Fibroblast of upper back skin (primary cell): ENCODE measurements at regions not wholly inside any gene's neighbourhood (a gene's known extent, or its start where the extent isn't known, plus 50 kb on each side); places are given as distances from the start of the nearest gene placed in this dataset.

Source experiments
- DNase-seq: peaks from one replicate; pipeline ENCODE4 v3.0.0-alpha.2; 2013

DNA sequence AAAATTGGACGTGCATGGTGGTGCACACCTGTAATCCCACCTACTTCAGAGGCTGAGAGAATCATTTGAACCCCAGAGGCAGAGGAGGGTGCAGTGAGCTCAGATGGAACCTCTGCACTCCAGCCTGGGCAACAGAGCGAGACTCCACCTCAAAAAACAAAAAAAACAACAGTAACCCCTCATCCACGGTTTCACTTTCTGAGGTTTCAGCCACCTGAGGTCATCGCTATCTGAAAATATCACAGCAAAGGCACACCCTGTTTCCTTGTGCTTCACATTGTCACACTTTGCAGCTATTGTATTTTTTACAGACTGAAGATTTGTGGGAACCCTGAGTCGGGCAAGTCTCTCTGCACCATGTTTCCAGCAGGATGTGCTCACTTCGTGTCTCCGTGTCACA is 54.1 kb upstream of the FOXQ1 start:
- no peak for DNase-seq

DNA sequence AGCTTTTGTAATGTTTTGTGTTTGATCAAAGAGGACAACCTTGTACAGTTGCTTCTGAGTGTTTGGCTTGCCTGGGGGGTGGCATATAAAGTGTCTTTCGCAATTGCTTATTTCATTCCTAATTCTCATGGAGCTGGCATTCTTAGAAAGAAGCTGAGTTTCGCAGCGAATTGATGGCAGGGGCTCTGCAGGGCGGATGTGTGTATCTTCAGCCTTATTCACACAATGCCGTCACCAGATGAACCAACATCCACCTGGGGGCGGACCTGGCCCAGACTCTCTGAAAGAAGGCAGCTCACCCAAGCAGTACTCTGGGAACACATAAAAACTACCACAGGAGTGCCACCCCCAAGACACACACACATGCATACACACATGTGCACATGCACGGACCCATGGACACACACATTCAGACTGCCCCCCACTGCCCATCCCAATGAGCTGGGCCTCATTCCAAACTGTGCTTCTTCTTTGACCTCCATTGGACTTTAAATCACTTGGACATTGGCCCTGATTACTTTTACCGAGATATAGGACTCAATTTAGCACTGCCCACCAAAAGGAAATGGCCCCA is 55.4 kb upstream of the FOXQ1 start:
- no peak for DNase-seq

DNA sequence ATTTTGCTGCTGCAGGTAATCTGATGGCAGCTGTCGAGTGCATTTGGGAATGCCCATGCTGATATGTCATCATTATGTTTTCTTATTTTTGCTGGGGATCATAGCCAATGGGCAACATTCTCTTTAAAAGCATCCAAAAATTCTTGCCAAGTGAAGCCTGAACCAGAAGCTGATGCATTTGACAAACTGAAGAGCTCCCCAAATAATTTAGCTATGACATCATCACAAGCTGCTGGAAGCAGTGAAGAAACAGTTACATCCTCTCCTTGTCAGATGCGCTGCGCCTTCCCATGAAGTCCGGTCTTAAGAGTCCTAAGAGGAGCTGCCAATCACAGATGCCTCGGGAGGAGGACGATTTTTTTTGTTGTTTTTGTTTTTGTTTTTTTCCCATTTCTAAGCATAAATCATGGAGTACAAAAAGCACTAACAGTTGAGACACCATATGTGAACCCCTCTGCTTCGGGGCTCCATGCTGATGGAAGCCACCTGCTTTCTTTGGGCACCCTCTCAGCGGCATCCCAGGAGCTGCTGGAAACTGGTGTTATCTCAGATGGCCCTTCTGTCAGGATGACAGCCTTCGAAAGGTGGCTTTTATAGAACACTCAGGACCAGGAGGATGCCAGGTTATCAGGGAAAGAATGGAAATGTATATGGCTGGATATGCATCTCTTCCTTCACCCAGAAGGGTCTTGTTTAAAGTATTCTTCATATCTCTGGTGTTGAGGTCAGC is 56.1 kb upstream of the FOXQ1 start:
- DNase-seq, result peak; percentile 62

DNA sequence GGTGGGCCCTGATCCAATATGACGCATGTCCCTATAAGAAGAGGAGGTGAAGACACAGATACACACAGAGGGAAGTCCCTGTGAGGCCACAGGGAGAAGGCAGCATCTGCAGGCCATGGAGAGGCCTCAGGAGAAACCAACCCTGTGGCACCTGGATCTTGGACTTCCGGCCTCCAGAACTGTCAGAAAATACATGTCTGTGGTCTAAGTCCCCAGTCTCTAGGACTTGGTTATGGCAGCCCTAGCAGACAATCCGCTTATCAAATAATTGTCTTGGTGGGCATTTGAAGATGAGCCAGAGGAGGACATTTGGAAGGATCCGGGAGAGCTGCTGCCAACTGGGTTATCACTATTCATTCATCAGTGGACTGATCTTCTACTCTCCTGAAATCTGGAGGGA is 57.6 kb upstream of the FOXQ1 start:
- DNase-seq, result no peak

DNA sequence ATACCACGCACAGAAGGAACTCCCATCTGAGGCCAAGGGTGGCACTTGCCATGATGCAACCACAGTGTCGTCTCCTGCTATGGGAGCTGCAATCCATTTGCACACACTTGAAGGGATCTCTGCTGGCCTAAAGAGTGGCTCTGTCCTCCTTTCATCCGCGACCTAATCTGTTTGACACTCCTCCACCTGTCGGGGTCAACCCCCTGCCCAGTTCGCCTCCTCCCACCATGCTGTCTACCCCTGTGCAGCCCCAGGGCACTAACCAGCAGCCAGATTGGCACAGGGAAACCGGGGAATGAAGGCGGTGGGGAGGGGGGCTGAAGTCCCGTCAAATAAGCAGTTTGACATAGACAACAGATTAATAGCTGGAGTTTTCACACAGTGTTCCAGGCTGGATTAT is 58.1 kb upstream of the FOXQ1 start:
- no peak for DNase-seq

DNA sequence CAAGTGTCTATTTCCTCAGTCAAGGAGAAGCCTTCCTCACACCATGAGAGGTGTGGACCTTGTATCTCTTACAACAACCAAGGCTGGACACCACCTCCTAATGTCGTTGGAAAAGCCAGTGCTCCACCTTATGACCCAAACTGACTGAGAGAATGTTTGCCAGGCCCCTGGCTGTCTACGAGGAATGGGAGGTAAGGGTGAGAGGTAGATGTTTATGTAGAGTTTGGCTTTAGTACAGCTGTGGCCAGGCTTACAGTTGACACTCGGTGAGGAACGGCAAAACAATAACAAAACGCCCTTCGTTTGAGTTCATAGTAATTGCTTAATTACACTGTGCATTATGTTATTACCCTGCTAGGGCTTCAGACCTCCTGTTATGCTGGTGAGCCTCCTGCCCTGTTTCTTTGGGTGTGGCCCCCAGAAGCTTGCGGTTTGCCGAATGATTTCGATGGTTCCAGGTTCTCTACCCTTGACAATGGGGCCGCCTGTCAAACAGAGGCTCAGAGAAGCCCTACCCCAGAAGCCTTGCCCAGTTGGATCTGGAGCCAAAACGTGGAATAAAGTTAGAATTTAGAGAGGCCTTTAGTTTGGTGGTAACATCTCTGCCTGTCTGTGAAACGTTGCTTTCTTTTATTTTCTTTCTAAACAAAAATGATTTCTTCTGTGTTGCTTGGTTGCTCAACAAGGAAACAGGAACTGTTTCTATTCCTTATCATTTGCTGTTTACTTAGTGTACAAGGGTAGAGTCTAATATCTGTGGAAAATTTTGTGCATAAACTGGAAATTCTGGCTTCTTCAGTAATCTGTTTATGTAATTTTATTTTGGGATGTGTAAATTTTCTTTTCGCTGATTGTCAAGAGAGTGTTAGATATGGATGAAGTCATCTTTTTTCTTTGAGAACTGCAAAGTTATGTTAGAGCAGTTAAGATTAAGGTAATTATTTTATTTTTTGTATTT is 60.4 kb upstream of the FOXQ1 start:
- DNase-seq, result no peak

DNA sequence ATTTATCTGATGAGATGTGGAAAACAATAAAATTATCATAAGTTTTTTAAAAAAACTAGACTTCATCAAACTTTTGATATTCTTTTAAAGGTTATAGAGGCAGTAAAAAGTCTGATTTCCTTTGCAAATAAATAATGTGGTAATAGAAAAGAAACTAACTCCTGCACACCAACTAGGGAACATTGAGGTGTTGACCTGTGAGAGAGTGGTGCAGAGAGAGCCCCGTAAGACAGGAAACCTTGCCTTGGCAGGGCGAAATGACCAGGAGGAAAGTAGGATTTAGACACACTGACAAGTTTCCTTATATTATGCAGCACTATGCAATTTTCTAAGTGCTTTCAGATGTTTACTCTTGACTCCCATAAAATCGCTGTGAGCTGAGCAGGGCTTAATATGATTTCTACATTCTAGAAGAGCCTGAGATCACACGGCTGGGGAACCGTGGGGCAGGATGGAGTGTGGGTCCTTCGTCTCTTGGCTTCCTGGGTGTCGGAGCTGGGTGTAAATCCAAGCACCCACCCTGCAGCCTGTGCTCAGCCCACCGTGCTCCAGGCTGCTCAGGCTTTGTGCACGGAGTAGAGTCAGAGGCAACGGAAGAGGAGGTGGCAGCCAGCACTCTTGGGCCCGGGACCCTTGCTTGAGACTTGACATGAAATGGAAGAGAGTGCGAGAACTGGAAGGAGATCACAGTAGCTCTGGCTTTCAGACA is 61.3 kb upstream of the FOXQ1 start:
- DNase-seq, result no peak

DNA sequence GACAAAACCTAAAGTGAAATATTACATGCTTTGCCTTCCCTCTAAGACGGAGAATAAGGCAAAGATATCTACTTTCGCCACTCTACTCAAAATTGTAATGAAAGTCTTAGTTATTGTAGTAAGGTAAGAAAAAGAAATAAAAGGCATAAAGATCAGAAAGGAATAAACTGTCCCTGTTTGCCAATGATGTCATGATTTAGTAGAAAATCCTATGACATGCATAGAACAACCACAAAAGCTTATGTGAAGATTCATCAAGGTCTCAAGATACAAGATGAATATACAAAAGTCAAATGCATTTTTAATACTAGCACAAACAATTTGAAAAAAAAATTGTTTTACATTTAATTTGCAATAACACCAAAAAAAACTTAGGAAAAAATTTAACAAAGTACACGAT is 64.0 kb upstream of the FOXQ1 start:
- DNase-seq, result no peak

DNA sequence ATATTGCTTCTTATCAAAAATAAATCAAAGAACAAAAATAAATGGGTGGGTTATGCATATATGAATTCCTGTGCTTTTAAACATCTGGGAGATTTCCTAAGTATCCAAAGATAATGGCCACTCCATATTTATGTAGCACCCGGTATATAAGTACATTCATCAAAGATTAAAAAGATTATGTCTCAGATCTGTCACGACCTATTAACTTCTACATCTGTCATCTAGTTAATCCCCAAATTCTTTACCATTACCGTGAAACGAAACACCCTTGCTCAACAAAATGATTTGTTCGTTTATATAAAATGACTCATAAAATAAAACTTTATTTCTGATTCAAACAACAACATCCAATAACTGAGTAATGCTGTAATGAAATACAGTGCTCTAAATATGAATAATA is 64.8 kb upstream of the FOXQ1 start:
- peak; percentile 10 for DNase-seq

DNA sequence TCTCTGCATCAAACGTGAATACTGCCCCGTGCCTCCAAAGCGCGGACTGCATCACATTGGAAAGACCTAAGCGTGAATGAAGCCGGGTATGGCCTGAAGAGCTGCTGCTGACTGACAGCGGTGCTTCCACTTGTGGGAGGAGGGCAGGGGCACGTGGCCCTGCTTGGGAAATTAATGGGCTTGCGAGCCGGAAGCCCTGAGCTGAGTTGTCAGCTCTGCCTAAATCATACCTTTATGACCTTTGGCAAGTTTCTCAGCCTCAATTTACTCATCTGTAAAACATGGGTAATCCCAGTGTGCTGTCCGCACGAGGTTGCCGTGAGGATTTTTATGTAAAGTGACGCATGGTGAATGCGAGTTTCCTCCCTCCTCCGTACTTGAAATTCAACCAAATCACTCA is 67.0 kb upstream of the FOXQ1 start:
- DNase-seq, result no peak

DNA sequence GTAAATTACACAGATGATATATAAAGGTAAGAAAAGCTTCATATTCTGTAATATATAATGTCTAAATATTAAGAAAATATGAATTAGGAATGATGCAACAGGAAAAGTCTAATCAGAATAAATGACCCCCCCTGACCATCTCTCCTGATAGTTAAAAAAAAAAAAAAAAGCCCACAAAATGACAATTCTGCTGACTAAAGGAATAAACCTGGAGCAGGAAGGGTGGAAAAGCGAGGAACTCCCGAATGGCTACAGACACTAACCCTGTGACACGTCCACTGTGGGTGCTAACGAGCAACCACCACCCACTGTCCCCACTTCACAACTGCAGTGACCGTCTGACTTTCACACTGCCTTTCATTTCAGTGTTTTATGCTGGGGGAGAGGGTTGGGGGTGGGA is 67.6 kb upstream of the FOXQ1 start:
- no peak for DNase-seq

DNA sequence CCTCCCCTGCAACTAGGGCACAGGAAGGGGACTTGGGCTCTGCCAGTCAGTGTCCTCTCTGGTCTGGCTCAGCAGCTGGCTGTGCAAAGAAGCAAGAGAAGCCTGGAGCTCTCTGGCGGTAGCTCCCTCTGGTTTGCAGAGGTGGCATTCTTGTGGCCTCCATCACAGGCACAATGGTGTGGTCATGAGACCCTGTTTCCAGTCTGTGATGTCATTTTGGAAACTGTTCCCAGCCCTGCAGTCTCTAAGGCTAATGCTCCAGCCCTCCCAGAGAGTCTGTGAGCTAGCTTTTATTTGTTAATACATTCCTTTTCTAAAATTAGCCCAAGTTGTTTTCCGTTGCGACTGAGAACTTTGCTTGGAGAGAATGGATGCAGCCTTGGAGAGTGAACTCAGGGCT is 69.5 kb upstream of the FOXQ1 start:
- DNase-seq, result peak; percentile 39

DNA sequence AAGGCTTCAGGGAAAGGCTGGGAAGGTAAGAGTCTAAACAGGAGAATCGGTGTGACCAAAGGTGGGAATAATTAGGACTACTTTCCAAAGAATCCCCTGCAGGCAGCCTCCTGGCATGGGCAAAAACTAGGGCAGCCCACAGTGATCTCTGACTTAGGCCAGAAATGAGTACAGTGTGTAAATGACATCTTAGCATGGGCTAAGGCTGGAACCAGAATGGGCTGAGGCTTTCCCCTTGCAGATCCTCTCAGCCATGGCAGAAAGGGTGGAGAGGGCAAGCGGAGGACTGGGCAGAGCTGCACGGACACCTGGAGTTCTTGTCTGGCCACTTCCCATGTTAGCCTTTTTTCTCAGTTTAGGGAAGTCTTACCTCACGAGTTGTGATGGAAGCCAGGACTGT is 69.9 kb upstream of the FOXQ1 start:
- DNase-seq, result no peak

DNA sequence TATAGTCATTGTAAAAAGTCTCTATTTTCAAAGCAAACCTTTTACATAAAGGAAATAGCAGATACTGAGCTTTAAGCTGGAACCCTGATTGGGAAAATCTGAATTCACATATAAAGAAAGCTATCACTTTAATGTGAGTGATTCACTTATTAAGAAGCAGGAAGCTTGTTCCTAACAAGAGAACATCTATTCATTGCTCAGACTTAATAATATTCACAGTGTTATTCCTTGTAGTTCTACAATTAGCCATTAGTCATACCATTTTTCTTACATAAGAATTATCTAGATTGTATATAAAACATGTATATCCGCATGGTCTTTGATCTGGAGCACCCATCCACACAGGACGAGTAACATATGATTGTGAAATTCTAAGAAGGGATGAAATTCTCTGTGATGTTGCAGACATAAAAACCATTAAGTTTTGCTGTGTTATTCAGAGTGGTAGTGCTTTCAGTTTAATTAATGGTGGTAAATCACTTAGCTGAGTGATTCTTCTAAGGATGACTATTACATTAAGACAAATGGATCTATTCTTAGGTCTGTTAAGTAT is 71.1 kb upstream of the FOXQ1 start:
- DNase-seq, result peak; percentile 22

DNA sequence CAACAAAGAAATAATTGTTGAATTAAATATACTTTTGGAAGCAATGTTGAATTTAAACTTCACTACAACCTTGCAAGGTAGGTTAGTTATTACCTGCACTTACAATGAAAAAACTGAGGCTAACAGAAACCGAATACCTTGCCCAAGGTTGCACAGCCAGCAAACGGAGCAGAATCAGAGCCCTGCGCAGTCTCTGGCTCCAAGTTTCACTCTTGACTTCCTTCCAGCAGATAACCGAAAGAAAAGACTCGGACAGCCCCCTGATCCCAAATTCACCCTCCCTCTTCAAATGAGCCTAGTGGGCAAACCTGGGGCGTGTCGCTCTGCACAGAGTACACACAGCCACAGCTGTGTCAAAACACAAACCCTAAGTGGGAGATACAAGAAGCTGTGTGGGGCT is 72.1 kb upstream of the FOXQ1 start:
- DNase-seq, result no peak

DNA sequence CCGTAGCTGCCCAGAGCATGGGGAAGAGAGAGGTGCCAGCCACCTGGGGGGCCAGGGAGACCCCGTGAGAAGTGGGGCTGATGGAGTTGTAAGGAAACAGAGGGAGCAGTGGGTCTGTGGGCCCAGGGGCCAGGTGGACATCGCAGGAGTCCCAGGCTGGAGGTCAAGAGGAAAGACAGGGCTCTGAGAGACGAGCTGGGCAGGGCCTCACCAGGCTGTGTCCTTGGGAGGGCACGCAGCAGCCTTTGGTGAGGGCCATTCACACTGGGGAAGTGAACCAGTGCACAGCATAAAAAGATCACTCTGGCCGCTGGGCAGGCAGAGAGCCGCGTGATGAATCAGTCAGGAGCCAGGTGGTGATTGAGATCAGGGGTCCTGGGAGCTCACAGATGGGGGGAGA is 73.9 kb upstream of the FOXQ1 start:
- DNase-seq, result no peak

DNA sequence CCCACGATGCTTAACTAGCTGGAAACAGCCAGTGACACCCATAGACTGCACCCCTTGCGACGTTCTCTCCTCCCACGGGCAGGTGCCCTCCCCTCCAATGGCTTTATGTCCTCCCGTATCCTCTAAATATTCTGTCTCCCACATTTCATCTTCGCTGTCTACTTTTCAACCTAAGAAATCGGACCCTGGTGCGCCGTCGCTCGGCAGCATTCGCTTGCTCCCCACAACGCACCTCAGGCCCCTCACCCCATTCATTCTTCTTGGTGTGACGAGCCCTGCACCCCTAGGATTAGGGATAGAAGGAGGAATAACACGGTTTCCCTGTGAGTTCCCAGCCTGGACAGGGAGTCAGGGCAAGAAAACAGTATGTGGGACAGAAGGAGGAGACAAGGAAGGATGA is 74.3 kb upstream of the FOXQ1 start:
- DNase-seq, result no peak

DNA sequence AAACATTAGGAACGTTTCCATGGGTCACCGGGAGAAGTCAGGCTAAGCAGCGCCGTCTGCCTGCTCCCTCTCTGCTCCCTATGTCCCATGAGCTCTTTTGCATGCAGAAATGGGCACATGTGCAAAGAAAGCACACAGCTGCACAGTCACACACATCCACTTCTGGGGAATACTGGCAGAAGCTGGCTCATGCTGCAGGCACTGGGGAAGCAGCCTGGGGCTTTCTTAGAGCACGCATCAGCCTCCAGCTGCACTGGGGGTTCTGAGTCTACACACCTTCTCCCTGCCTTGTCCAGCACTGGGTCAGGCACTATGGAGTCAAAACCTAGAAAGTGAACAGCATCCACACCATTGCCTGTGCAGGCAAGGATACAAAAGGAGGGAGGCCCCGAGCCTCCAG is 76.1 kb upstream of the FOXQ1 start:
- no peak for DNase-seq

DNA sequence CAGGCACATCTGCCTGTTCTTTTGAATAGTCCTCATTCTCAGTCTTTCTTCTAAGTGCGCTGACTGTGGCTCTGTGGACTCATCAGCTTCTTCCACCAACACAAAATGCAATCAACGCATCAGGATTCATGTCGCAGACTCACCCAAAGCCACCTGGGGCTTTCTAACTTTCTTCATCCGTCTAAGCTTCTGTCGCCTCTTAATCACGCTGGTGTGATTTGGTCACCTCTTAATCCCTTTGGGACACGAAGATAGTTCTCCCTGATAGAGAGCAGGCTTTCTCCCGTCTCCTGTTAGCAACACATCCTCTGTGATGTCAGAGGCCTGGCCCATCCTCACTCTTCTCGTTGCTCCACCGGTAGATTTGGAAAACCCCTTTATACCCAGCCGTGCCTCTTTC is 78.0 kb upstream of the FOXQ1 start:
- DNase-seq, result no peak

DNA sequence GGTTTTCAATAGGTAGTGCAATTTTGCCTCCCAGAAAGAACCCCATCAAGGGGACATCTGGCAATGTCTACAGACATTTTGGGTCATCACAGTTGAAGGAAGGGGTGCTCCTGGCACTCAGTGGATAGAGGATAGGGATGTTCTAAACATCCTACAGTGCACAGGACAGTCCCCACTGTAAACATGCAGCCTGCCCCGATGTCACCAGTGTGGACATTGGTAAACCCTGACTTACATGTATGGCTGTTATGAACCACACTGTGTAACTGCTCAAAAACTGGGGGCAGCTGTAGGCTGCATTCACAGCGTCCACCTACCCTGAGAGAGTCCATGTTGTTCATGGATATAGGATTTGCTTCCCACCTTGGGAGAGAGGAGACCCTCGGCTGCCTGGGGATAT is 79.3 kb upstream of the FOXQ1 start:
- DNase-seq, result no peak

DNA sequence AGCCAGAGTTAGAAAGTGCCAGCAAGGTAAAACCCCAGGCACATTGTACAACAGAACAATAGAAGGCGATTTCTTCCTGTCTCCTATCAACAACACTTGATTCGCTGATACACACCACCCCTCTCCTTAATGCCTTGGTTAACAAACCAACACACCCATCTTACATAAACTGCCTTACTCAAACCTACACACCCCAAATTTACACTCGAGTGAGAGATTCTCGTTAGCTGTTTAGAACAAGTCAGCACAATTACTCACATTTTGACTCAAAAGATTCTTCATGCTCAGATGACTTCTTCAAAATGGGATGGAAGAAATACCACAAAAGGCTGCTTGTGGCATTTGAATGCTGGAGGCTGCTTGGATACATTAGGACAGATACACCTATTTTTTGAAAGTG is 80.0 kb upstream of the FOXQ1 start:
- no peak for DNase-seq

DNA sequence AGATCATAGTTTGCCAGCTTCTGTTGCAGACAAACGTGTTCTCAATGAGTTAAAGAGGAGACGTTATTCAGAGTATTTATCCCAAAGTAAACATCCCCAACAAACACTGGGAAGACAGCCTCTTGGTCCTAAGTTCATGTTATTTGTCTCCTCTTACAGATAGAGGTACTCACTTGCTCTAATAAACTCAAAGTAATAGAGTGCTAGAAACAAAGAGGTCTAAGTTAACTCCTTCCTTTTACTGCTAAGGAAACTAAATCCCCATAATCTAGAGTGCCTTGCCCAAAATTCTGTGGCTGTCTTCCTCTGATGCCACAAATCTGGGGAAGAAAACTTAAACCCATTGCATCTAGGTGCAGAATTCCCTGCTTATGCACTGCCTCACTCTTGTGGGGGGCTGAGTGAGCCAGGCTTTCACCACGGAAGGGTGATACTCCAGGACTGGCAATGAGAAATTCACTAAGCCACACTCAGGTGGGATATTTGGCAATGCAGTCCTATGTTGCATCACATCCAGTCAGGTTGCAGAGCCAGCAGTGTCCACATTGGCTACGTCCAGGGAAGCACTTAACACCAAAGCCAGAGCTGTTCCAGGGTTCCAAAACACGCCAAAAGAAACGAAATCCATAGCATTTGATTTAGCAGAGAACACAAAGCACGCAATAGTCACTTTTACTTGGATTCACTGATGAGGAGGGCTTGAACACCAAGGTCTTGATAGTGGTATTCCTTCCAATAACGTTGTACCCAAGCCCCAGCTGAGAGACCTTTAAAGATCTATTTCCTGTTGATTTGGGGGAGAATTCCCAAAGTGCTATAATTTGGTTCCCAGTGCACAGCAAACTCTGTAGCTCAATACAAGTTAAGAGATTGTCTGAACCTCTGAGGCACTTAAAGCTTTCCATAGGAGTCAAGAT is 81.0 kb upstream of the FOXQ1 start:
- no peak for DNase-seq
